Trophoblast cell (in vitro differentiated cells and primary cell): ENCODE measurements at regions not wholly inside any gene's neighbourhood (a gene's known extent, or its start where the extent isn't known, plus 50 kb on each side); places are given as distances from the start of the nearest gene placed in this dataset.

Experiments
- DNase-seq, 2 donors: peaks; one replicate each; pipeline ENCODE4 v3.0.0-alpha.2; 2016
- H2AFZ ChIP-seq: 2 replicates; pipeline ENCODE4 v1.6.1; 2013; ENCODE audit warnings: low read length, moderate library complexity, mild to moderate bottlenecking; ENCODE audit not compliant: insufficient read depth, poor library complexity
- H2AK5ac ChIP-seq: 2 replicates; pipeline ENCODE4 v1.6.1; 2013; ENCODE audit warnings: mild to moderate bottlenecking, low read length
- H2BK120ac ChIP-seq: 2 replicates; pipeline ENCODE4 v1.6.1; 2013; ENCODE audit warnings: low read length, mild to moderate bottlenecking, moderate library complexity; ENCODE audit not compliant: insufficient read depth, poor library complexity
- H2BK12ac ChIP-seq: 2 replicates; pipeline ENCODE4 v1.6.1; 2013; ENCODE audit warnings: mild to moderate bottlenecking, low read length, moderate library complexity
- H2BK5ac ChIP-seq: 2 replicates; pipeline ENCODE4 v1.6.1; 2013; ENCODE audit warnings: low read length, low read depth, moderate library complexity, mild to moderate bottlenecking; ENCODE audit not compliant: poor library complexity
- H3K14ac ChIP-seq: 2 replicates; pipeline ENCODE4 v1.6.1; 2013; ENCODE audit warnings: mild to moderate bottlenecking, low read length
- H3K18ac ChIP-seq: 2 replicates; pipeline ENCODE4 v1.6.1; 2013; ENCODE audit warnings: mild to moderate bottlenecking, low read length
- H3K23ac ChIP-seq: 2 replicates; pipeline ENCODE4 v1.6.1; 2013; ENCODE audit warnings: low read length
- H3K27ac ChIP-seq: 2 replicates; pipeline ENCODE4 v1.5.1; 2013; ENCODE audit warnings: low read depth, mild to moderate bottlenecking, inconsistent platforms, low read length, moderate library complexity
- H3K27me3 ChIP-seq: 2 replicates; pipeline ENCODE4 v1.6.1; 2013; ENCODE audit warnings: inconsistent platforms, mild to moderate bottlenecking, low read length, moderate library complexity; ENCODE audit not compliant: insufficient read depth
- H3K36me3 ChIP-seq, 2 experiments: 1 replicate in 1 of 2; 2 replicates in 1 of 2; pipeline ENCODE4 v1.6.1; 2013; ENCODE audit warnings: low read length in 2 of 2, mild to moderate bottlenecking in 2 of 2, moderate library complexity in 1 of 2; ENCODE audit not compliant: insufficient read depth in 2 of 2, control insufficient read depth in 1 of 2
- H3K4ac ChIP-seq: 2 replicates; pipeline ENCODE4 v1.6.1; 2013; ENCODE audit warnings: low read depth, mild to moderate bottlenecking, low read length, moderate library complexity
- H3K4me1 ChIP-seq, 2 experiments: 1 replicate in 1 of 2; 2 replicates in 1 of 2; pipeline ENCODE4 v1.6.1; 2013; ENCODE audit warnings: low read length in 2 of 2, mild to moderate bottlenecking in 2 of 2, moderate library complexity in 1 of 2; ENCODE audit not compliant: insufficient read depth in 2 of 2, control insufficient read depth in 1 of 2
- H3K4me2 ChIP-seq: 2 replicates; pipeline ENCODE4 v1.6.1; 2013; ENCODE audit warnings: inconsistent platforms, mild to moderate bottlenecking, low read length, moderate library complexity
- H3K4me3 ChIP-seq: 2 replicates; pipeline ENCODE4 v1.5.1; 2013; ENCODE audit warnings: mild to moderate bottlenecking, low read depth, low read length, inconsistent platforms
- H3K79me1 ChIP-seq: one replicate; pipeline ENCODE4 v1.6.1; 2013; ENCODE audit warnings: low read length
- H3K79me2 ChIP-seq: 2 replicates; pipeline ENCODE4 v1.6.1; 2013; ENCODE audit warnings: low read length, mild to moderate bottlenecking; ENCODE audit not compliant: control insufficient read depth, insufficient read depth, poor library complexity
- H3K9ac ChIP-seq: 2 replicates; pipeline ENCODE4 v1.6.1; 2013; ENCODE audit warnings: mild to moderate bottlenecking, low read length
- H3K9me3 ChIP-seq: 2 replicates; pipeline ENCODE4 v1.6.1; 2013; ENCODE audit warnings: low read depth, mild to moderate bottlenecking, control low read depth, inconsistent platforms, low read length; ENCODE audit not compliant: insufficient read depth
- H4K12ac ChIP-seq: 2 replicates; pipeline ENCODE4 v1.6.1; 2013; ENCODE audit warnings: low read depth, mild to moderate bottlenecking, low read length, moderate library complexity
- H4K8ac ChIP-seq: 2 replicates; pipeline ENCODE4 v1.6.1; 2013; ENCODE audit warnings: low read depth, mild to moderate bottlenecking, low read length, moderate library complexity
- H4K91ac ChIP-seq: one replicate; pipeline ENCODE4 v1.6.1; 2013; ENCODE audit warnings: low read depth, mild to moderate bottlenecking, low read length, moderate library complexity
- WGBS: extraction: QIAGEN DNeasy Blood & Tissue Kit; methylation state at CpG from one replicate; pipeline ENCODE4 v1.1.7; 2013; ENCODE audit warnings: missing lambda C conversion rate; ENCODE audit not compliant: insufficient read length, insufficient coverage; ENCODE audit errors: extremely low coverage; 5-methylcytosine and 5-hydroxymethylcytosine counted together

- Histone ChIP-seq H3K4ac (no peak overlapping the region), H3K79me2 (no peaks in the 10 kb centered on the region), H3K14ac (no peak overlapping the region), H2BK120ac (no peak overlapping the region), H3K9ac (no peak overlapping the region), H2BK5ac (no peak overlapping the region), H3K36me3 (no peaks in the 10 kb centered on the region), H3K79me1 (no peaks in the 10 kb centered on the region), H3K4me3 (no peak overlapping the region), H2BK12ac (no peak overlapping the region), H3K27me3 (no peaks in the 10 kb centered on the region), H4K91ac (no peak overlapping the region), H3K9me3 (peaks cover 1% of the 10 kb centered on the region), H2AK5ac (no peak overlapping the region), H2AFZ (no peak overlapping the region), H3K4me2 (no peak overlapping the region), H3K18ac (no peak overlapping the region), H4K12ac (no peak overlapping the region), H4K8ac (no peak overlapping the region), H3K27ac (no peak overlapping the region), H3K23ac (no peak overlapping the region), H3K4me1 (no peaks in the 10 kb centered on the region)
- no peak for DNase-seq
- WGBS: no CpG with 5 or more reads among the region's 2 CpGs
These were observed 380.4 kb downstream of the MMUT start for GRCh38 chr6:49082611-49083010.

GRCh38 chr6:49072885-49073620, 390.0 kb downstream of the MMUT start:
- Histone ChIP-seq H2BK5ac (no peak overlapping the region), H4K8ac (no peak overlapping the region)

GRCh38 chr6:49072146-49072545, 390.9 kb downstream of the MMUT start:
- Histone ChIP-seq H3K4me1 (no peaks in the 10 kb centered on the region), H2AFZ (no peak overlapping the region), H3K27ac (no peak overlapping the region), H4K8ac (no peak overlapping the region), H2BK12ac (no peak overlapping the region), H2BK5ac (no peak overlapping the region), H4K91ac (no peak overlapping the region), H3K14ac (no peak overlapping the region), H3K4me3 (no peak overlapping the region), H3K27me3 (no peaks in the 10 kb centered on the region), H3K4me2 (no peak overlapping the region), H2AK5ac (no peak overlapping the region), H3K79me2 (no peaks in the 10 kb centered on the region), H3K9ac (no peak overlapping the region), H3K36me3 (no peaks in the 10 kb centered on the region), H3K4ac (no peak overlapping the region), H4K12ac (no peak overlapping the region), H2BK120ac (no peak overlapping the region), H3K18ac (no peak overlapping the region), H3K23ac (no peak overlapping the region), H3K79me1 (no peaks in the 10 kb centered on the region), H3K9me3 (no peaks in the 10 kb centered on the region)
- no CpG with 5 or more reads among the region's 1 CpG for WGBS
- DNase-seq: no peak

More at GRCh38 chr6:49072885-49073620, 390.0 kb downstream of the MMUT start:
- Histone ChIP-seq H3K9me3 (no peaks in the 10 kb centered on the region), H2AK5ac (no peak overlapping the region), H2BK12ac (no peak overlapping the region), H4K91ac (no peak overlapping the region), H3K79me1 (no peaks in the 10 kb centered on the region), H3K27ac (no peak overlapping the region), H4K12ac (no peak overlapping the region), H3K4ac (no peak overlapping the region), H2BK120ac (no peak overlapping the region), H3K36me3 (no peaks in the 10 kb centered on the region), H3K18ac (no peak overlapping the region), H3K4me3 (no peak overlapping the region), H2AFZ (no peak overlapping the region), H3K27me3 (no peaks in the 10 kb centered on the region), H3K23ac (no peak overlapping the region), H3K4me1 (no peaks in the 10 kb centered on the region), H3K9ac (no peak overlapping the region), H3K14ac (no peak overlapping the region), H3K79me2 (no peaks in the 10 kb centered on the region), H3K4me2 (no peak overlapping the region)
- no CpG with 5 or more reads among the region's 4 CpGs for WGBS
- no peak for DNase-seq

GRCh38 chr6:49070411-49070810, 392.6 kb downstream of the MMUT start:
- no peak overlapping the region for H3K18ac ChIP-seq
- H3K4me3 ChIP-seq: no peak overlapping the region
- H3K23ac ChIP-seq: no peak overlapping the region
- H2BK5ac ChIP-seq: no peak overlapping the region
- no peak overlapping the region for H3K27ac ChIP-seq
- H3K4ac ChIP-seq: no peak overlapping the region
- H3K27me3 ChIP-seq: no peaks in the 10 kb centered on the region
- no peak overlapping the region for H3K9ac ChIP-seq
- no peak overlapping the region for H3K4me2 ChIP-seq
- H3K9me3 ChIP-seq: no peaks in the 10 kb centered on the region
- H3K14ac ChIP-seq: no peak overlapping the region
- no CpG with 5 or more reads among the region's 2 CpGs for WGBS
- H4K12ac ChIP-seq: no peak overlapping the region
- no peak overlapping the region for H2BK12ac ChIP-seq
- no peak overlapping the region for H2BK120ac ChIP-seq
- no peak overlapping the region for H2AFZ ChIP-seq
- no peaks in the 10 kb centered on the region for H3K4me1 ChIP-seq
- DNase-seq: no peak
- H2AK5ac ChIP-seq: no peak overlapping the region
- H3K36me3 ChIP-seq: no peaks in the 10 kb centered on the region
- no peak overlapping the region for H4K8ac ChIP-seq
- no peaks in the 10 kb centered on the region for H3K79me2 ChIP-seq
- no peaks in the 10 kb centered on the region for H3K79me1 ChIP-seq
- H4K91ac ChIP-seq: no peak overlapping the region
